ENCODE measurements at regions not wholly inside any gene's neighbourhood (a gene's known extent, or its start where the extent isn't known, plus 50 kb on each side); places are given as distances from the start of the nearest gene placed in this dataset.
A peak's percentile ranks its signal among the peaks of the same experiment; 100 is the strongest.
"Not testable (repeated sequence)": the region's sequence is repeated elsewhere in the genome, so short reads cannot be mapped to it uniquely, and the experiment has no call there.

DNA sequence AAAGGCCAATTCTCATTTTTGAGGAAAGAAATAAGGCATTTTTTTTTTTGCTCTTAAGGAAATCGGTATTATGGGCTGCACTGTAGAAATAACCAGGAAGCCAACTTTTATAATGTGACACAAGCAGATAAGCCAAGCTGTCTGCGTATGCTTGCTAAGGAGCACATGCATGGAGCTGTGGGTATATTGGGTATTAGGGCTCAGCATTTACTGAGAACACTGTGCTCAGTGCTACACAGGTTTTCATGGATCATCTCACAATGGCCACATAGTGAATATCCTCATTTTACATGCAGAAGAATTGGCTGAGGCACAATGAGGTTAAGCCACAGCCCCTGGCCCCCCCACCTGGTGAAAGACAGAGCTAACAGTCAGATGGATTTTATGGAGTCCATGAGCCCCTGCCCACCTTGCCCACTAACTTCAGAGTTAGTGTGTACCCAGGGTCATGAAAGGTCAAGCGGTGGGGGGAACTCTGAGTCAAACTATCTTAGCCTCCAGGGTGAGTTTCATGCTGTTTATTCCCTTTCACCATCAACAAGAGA lies 204.8 kb downstream of the SPATA31A6 start:
- Histone ChIP-seq H3K4me3 (ENCODE audit: low read depth, low read length) (no peak overlapping the region), H3K27ac (ENCODE audit: low read depth, low read length) (no peak overlapping the region), H3K36me3 (ENCODE audit: control insufficient read depth, insufficient read depth, low read length) (no peaks in the 10 kb centered on the region), H3K9me3 (ENCODE audit: control insufficient read depth, insufficient read depth, low read length) (no peaks in the 10 kb centered on the region), H3K4me1 (ENCODE audit: control insufficient read depth, insufficient read depth, low read length) (no peaks in the 10 kb centered on the region), H3K27me3 (ENCODE audit: control insufficient read depth, insufficient read depth, low read length) (no peaks in the 10 kb centered on the region)
- 85% methylated on average over 3 of the region's 3 CpGs for WGBS (ENCODE audit: insufficient coverage)
- DNase-seq (ENCODE audit: low read depth in 4 of 6, low spot score in 6 of 6), result peak in 1 of 6 donors; percentile 29

DNA sequence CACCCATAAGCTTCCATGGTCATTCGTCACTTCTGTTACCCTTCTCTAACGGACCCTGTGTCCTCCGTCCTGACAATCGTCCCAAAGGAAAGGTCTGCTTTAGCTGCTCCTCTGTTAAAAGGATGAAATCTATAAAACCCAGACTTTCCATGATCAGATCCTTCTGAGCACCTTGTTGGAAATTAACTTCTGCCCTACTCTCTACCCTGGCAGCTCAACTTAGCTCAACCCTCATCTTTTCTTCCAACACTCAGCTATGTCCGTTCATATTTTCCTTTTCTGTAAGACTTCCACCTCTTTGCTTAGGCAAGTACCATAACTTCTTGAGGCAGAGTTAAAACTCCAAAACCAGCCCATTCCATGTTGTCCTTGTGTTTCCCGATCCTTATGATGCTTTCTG lies 205.4 kb downstream of the SPATA31A6 start:
- 76% methylated on average over 6 of the region's 6 CpGs for WGBS (ENCODE audit: insufficient coverage)

DNA sequence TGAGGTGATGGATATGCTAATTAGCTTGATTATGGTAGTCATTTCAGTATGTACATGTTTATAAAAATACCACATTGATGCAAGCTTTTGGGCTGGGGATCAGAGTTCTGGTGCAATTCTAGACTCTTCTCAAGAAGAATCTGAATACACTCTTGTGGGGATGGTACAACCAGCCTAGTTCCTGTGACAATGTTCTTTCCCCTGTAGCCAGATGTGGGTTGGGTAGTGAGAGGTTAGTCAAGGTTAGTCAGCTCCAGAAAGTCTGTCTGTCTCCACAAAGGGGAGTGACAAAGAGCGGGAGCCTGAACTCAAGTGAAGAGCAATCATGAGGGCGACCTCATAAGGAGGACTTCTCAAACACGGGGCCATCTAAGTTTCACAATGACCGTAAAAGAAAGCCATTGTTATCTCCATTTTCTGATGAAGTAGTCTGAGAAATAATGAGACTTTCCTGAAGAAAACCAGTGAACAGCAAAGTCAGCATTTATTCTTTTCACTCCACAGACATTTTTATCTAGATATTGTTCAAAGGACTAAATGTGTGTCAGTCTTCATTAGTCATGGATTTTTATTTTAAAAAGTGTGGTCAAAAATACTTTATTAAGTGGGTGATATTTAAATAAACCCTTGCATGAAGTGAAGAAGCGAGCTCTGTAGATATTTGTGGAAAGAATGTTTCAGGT lies 209.5 kb downstream of the SPATA31A6 start:
- not testable (repeated sequence) for H3K27me3 ChIP-seq (ENCODE audit: control insufficient read depth, insufficient read depth, low read length); H3K4me3 ChIP-seq (ENCODE audit: low read depth, low read length); H3K4me1 ChIP-seq (ENCODE audit: control insufficient read depth, insufficient read depth, low read length); H3K36me3 ChIP-seq (ENCODE audit: control insufficient read depth, insufficient read depth, low read length); H3K9me3 ChIP-seq (ENCODE audit: control insufficient read depth, insufficient read depth, low read length); DNase-seq (ENCODE audit: low read depth in 4 of 6, low spot score in 6 of 6); H3K27ac ChIP-seq (ENCODE audit: low read depth, low read length)
- WGBS (ENCODE audit: insufficient coverage), result 100% methylated on average over 1 of the region's 5 CpGs

More for the DNA sequence above, 205.4 kb downstream of the SPATA31A6 start:
- Histone ChIP-seq H3K27ac (ENCODE audit: low read depth, low read length) (no peak overlapping the region), H3K4me3 (ENCODE audit: low read depth, low read length) (no peak overlapping the region), H3K36me3 (ENCODE audit: control insufficient read depth, insufficient read depth, low read length) (no peaks in the 10 kb centered on the region), H3K4me1 (ENCODE audit: control insufficient read depth, insufficient read depth, low read length) (no peaks in the 10 kb centered on the region), H3K9me3 (ENCODE audit: control insufficient read depth, insufficient read depth, low read length) (no peaks in the 10 kb centered on the region), H3K27me3 (ENCODE audit: control insufficient read depth, insufficient read depth, low read length) (no peaks in the 10 kb centered on the region)
- no peak for DNase-seq (ENCODE audit: low read depth in 4 of 6, low spot score in 6 of 6)

DNA sequence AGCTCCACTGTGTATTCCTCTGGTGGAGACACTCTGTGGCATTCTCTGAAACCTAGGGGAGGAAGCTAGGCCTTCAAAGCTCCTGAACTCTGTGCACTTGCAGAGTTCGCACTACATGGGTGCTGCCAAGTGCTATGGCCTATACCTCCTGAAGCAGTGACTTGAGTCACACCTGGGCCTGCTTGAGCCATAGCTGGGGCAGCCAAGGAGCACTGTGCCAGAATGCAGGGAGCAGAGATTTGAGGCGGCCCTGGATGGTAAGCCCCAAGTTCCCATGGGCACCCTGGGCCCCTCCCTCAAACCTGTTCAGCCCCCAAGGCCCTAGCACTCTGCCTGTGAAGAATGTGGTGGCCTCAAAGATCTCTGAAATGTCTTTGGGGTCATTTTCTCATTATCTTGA lies 212.9 kb downstream of the SPATA31A6 start:
- no peak for DNase-seq (ENCODE audit: low read depth in 4 of 6, low spot score in 6 of 6)
- no peaks in the 10 kb centered on the region for H3K4me1 ChIP-seq (ENCODE audit: control insufficient read depth, insufficient read depth, low read length)
- no peak overlapping the region for H3K4me3 ChIP-seq (ENCODE audit: low read depth, low read length)
- H3K9me3 ChIP-seq (ENCODE audit: control insufficient read depth, insufficient read depth, low read length), result no peaks in the 10 kb centered on the region
- no peaks in the 10 kb centered on the region for H3K27me3 ChIP-seq (ENCODE audit: control insufficient read depth, insufficient read depth, low read length)
- WGBS (ENCODE audit: insufficient coverage), result 98% methylated on average over 2 of the region's 2 CpGs
- H3K36me3 ChIP-seq (ENCODE audit: control insufficient read depth, insufficient read depth, low read length), result no peaks in the 10 kb centered on the region
- H3K27ac ChIP-seq (ENCODE audit: low read depth, low read length), result no peak overlapping the region

DNA sequence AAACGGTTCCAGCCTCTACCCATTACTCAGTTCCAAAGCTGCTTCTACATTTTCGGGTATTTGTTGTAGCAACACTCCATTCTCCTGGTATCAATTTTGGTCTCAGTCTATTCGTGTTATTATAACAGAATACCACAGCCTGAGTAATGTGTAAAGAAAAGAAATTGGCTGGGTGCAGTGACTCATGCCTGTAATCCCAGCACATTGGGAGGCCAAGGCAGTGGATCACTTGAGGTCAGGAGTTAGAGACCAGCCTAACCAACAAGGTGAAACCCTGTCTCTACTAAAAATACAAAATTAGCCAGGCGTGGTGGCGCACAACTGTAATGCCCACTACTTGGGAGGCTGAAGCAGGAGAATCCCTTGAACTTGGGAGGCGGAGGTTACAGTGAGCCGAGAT lies 213.9 kb downstream of the SPATA31A6 start:
- 86% methylated on average over 2 of the region's 7 CpGs for WGBS (ENCODE audit: insufficient coverage)
- H3K4me1 ChIP-seq (ENCODE audit: control insufficient read depth, insufficient read depth, low read length); H3K9me3 ChIP-seq (ENCODE audit: control insufficient read depth, insufficient read depth, low read length); DNase-seq (ENCODE audit: low read depth in 4 of 6, low spot score in 6 of 6); H3K27ac ChIP-seq (ENCODE audit: low read depth, low read length); H3K4me3 ChIP-seq (ENCODE audit: low read depth, low read length); H3K36me3 ChIP-seq (ENCODE audit: control insufficient read depth, insufficient read depth, low read length); H3K27me3 ChIP-seq (ENCODE audit: control insufficient read depth, insufficient read depth, low read length): not testable (repeated sequence)

GRCh38 chr9:42402919-42403318 lies 219.5 kb downstream of the SPATA31A6 start:
- peak in 1 of 6 donors; percentile 7 for DNase-seq (ENCODE audit: low read depth in 4 of 6, low spot score in 6 of 6)
- WGBS (ENCODE audit: insufficient coverage), result no CpG with 5 or more reads among the region's 2 CpGs

DNA sequence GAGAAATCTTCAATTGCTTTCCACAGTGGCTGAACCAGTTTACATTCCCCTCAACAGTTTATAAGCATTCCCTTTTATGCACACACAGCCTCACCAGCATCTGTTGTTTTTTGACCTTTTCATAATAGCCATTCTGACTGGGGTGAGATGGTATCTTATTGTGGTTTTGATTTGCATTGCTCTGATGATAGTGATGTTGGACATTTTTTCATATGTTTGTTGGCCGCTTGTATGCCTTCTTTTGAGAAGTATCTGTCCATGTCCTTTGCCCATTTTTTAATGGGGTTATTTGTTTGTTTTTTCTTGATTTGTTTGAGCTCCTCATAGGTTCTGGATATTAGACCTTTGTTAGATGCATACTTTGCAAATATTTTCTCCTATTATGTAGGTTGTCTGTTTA lies 226.1 kb downstream of the SPATA31A6 start:
- not testable (repeated sequence) for H3K36me3 ChIP-seq (ENCODE audit: control insufficient read depth, insufficient read depth, low read length); H3K9me3 ChIP-seq (ENCODE audit: control insufficient read depth, insufficient read depth, low read length); H3K4me1 ChIP-seq (ENCODE audit: control insufficient read depth, insufficient read depth, low read length); DNase-seq (ENCODE audit: low read depth in 4 of 6, low spot score in 6 of 6); H3K4me3 ChIP-seq (ENCODE audit: low read depth, low read length); H3K27me3 ChIP-seq (ENCODE audit: control insufficient read depth, insufficient read depth, low read length); H3K27ac ChIP-seq (ENCODE audit: low read depth, low read length)
- no CpG with 5 or more reads among the region's 1 CpG for WGBS (ENCODE audit: insufficient coverage)

More at GRCh38 chr9:42402919-42403318, 219.5 kb downstream of the SPATA31A6 start:
- not testable (repeated sequence) for H3K4me3 ChIP-seq (ENCODE audit: low read depth, low read length); H3K36me3 ChIP-seq (ENCODE audit: control insufficient read depth, insufficient read depth, low read length); H3K27ac ChIP-seq (ENCODE audit: low read depth, low read length); H3K4me1 ChIP-seq (ENCODE audit: control insufficient read depth, insufficient read depth, low read length); H3K27me3 ChIP-seq (ENCODE audit: control insufficient read depth, insufficient read depth, low read length); H3K9me3 ChIP-seq (ENCODE audit: control insufficient read depth, insufficient read depth, low read length)

- not testable (repeated sequence) for DNase-seq (ENCODE audit: low read depth in 4 of 6, low spot score in 6 of 6); H3K27ac ChIP-seq (ENCODE audit: low read depth, low read length); H3K9me3 ChIP-seq (ENCODE audit: control insufficient read depth, insufficient read depth, low read length); H3K4me3 ChIP-seq (ENCODE audit: low read depth, low read length); H3K36me3 ChIP-seq (ENCODE audit: control insufficient read depth, insufficient read depth, low read length); H3K27me3 ChIP-seq (ENCODE audit: control insufficient read depth, insufficient read depth, low read length); H3K4me1 ChIP-seq (ENCODE audit: control insufficient read depth, insufficient read depth, low read length)
- no CpG with 5 or more reads among the region's 1 CpG for WGBS (ENCODE audit: insufficient coverage)
Measured at GRCh38 chr9:42412354-42412753, 228.9 kb downstream of the SPATA31A6 start.

GRCh38 chr9:42414865-42415264 lies 231.4 kb downstream of the SPATA31A6 start:
- no CpG with 5 or more reads among the region's 1 CpG for WGBS (ENCODE audit: insufficient coverage)
- DNase-seq (ENCODE audit: low read depth in 4 of 6, low spot score in 6 of 6); H3K36me3 ChIP-seq (ENCODE audit: control insufficient read depth, insufficient read depth, low read length); H3K4me1 ChIP-seq (ENCODE audit: control insufficient read depth, insufficient read depth, low read length); H3K27me3 ChIP-seq (ENCODE audit: control insufficient read depth, insufficient read depth, low read length); H3K9me3 ChIP-seq (ENCODE audit: control insufficient read depth, insufficient read depth, low read length); H3K27ac ChIP-seq (ENCODE audit: low read depth, low read length); H3K4me3 ChIP-seq (ENCODE audit: low read depth, low read length): not testable (repeated sequence)

GRCh38 chr9:42419652-42420051 lies 236.2 kb downstream of the SPATA31A6 start:
- DNase-seq (ENCODE audit: low read depth in 4 of 6, low spot score in 6 of 6); H3K27ac ChIP-seq (ENCODE audit: low read depth, low read length); H3K4me1 ChIP-seq (ENCODE audit: control insufficient read depth, insufficient read depth, low read length); H3K4me3 ChIP-seq (ENCODE audit: low read depth, low read length); H3K9me3 ChIP-seq (ENCODE audit: control insufficient read depth, insufficient read depth, low read length); H3K36me3 ChIP-seq (ENCODE audit: control insufficient read depth, insufficient read depth, low read length); H3K27me3 ChIP-seq (ENCODE audit: control insufficient read depth, insufficient read depth, low read length): not testable (repeated sequence)
- no CpG with 5 or more reads among the region's 8 CpGs for WGBS (ENCODE audit: insufficient coverage)

Measured in spinal cord (tissue), 9 donors.